ENCODE measurements at regions not wholly inside any gene's neighbourhood (a gene's known extent, or its start where the extent isn't known, plus 50 kb on each side); places are given as distances from the start of the nearest gene placed in this dataset.
A peak's percentile ranks its signal among the peaks of the same experiment; 100 is the strongest.

- H3K79me2 ChIP-seq (ENCODE audit: control insufficient read depth, insufficient read depth, low read length) = no peaks in the 10 kb centered on the region
- no peak overlapping the region for H4K8ac ChIP-seq (ENCODE audit: low read depth, low read length)
- DNase-seq = peak; percentile 77
- H3K36me3 ChIP-seq (ENCODE audit: control insufficient read depth, insufficient read depth, low read length) = no peaks in the 10 kb centered on the region
- H3K4me3 ChIP-seq (ENCODE audit: low read length) = no peak overlapping the region
- no peak overlapping the region for H4K5ac ChIP-seq (ENCODE audit: low read length)
- H3K56ac ChIP-seq (ENCODE audit: low read length) = no peak overlapping the region
- no peak overlapping the region for H2BK15ac ChIP-seq (replicated peaks; ENCODE audit: low read depth)
- H3K27me3 ChIP-seq (ENCODE audit: insufficient read depth, low read length, poor library complexity) = no peaks in the 10 kb centered on the region
- H3K23ac ChIP-seq (ENCODE audit: low read length) = no peak overlapping the region
- no peak overlapping the region for H3K18ac ChIP-seq (ENCODE audit: low read length)
- WGBS (ENCODE audit: extremely low coverage, insufficient coverage, low lambda C conversion rate) = no CpG with 5 or more reads among the region's 5 CpGs
- no peak overlapping the region for H3K4ac ChIP-seq (ENCODE audit: low read depth, low read length)
- H3K27ac ChIP-seq (ENCODE audit: low read depth, low read length) = no peak overlapping the region
- no peak overlapping the region for H2AK5ac ChIP-seq (ENCODE audit: low read length)
- H3K4me1 ChIP-seq (ENCODE audit: control insufficient read depth, low read depth, low read length) = peaks cover 15% of the 10 kb centered on the region
- H3K4me2 ChIP-seq (ENCODE audit: low read length) = no peak overlapping the region
- H2BK120ac ChIP-seq (ENCODE audit: low read depth, low read length) = no peak overlapping the region
- no peak overlapping the region for H2BK5ac ChIP-seq (ENCODE audit: low read length)
- H3K79me1 ChIP-seq (ENCODE audit: low read length) = no peaks in the 10 kb centered on the region
- no peak overlapping the region for H3K9ac ChIP-seq (ENCODE audit: low read length)
These were observed 369.0 kb downstream of the SV2B start for GRCh38 chr15:91468871-91469580.

- Histone ChIP-seq H3K23ac (ENCODE audit: low read length) (no peak overlapping the region), H3K79me2 (ENCODE audit: control insufficient read depth, insufficient read depth, low read length) (no peaks in the 10 kb centered on the region), H3K18ac (ENCODE audit: low read length) (no peak overlapping the region), H3K4me2 (ENCODE audit: low read length) (no peak overlapping the region), H4K5ac (ENCODE audit: low read length) (no peak overlapping the region), H3K56ac (ENCODE audit: low read length) (no peak overlapping the region), H3K27me3 (ENCODE audit: insufficient read depth, low read length, poor library complexity) (no peaks in the 10 kb centered on the region), H2BK5ac (ENCODE audit: low read length) (no peak overlapping the region), H4K8ac (ENCODE audit: low read depth, low read length) (no peak overlapping the region), H3K79me1 (ENCODE audit: low read length) (no peaks in the 10 kb centered on the region), H3K4ac (ENCODE audit: low read depth, low read length) (no peak overlapping the region), H3K9ac (ENCODE audit: low read length) (no peak overlapping the region), H3K4me3 (ENCODE audit: low read length) (no peak overlapping the region), H3K4me1 (ENCODE audit: control insufficient read depth, low read depth, low read length) (peaks cover 15% of the 10 kb centered on the region), H3K27ac (ENCODE audit: low read depth, low read length) (no peak overlapping the region), H3K36me3 (ENCODE audit: control insufficient read depth, insufficient read depth, low read length) (no peaks in the 10 kb centered on the region), H2BK120ac (ENCODE audit: low read depth, low read length) (no peak overlapping the region), H2AK5ac (ENCODE audit: low read length) (no peak overlapping the region), H2BK15ac (replicated peaks; ENCODE audit: low read depth) (no peak overlapping the region)
- no CpG with 5 or more reads among the region's 17 CpGs for WGBS (ENCODE audit: extremely low coverage, insufficient coverage, low lambda C conversion rate)
- DNase-seq = no peak
These were observed 369.8 kb downstream of the SV2B start for GRCh38 chr15:91469632-91470567.

- Histone ChIP-seq H3K27ac (ENCODE audit: low read depth, low read length) (no peak overlapping the region), H3K36me3 (ENCODE audit: control insufficient read depth, insufficient read depth, low read length) (no peaks in the 10 kb centered on the region), H3K4me1 (ENCODE audit: control insufficient read depth, low read depth, low read length) (peaks cover 12% of the 10 kb centered on the region), H3K18ac (ENCODE audit: low read length) (no peak overlapping the region), H3K79me2 (ENCODE audit: control insufficient read depth, insufficient read depth, low read length) (no peaks in the 10 kb centered on the region), H4K5ac (ENCODE audit: low read length) (no peak overlapping the region), H3K4ac (ENCODE audit: low read depth, low read length) (no peak overlapping the region), H2AK5ac (ENCODE audit: low read length) (no peak overlapping the region), H3K23ac (ENCODE audit: low read length) (no peak overlapping the region), H2BK5ac (ENCODE audit: low read length) (no peak overlapping the region), H3K4me3 (ENCODE audit: low read length) (no peak overlapping the region), H3K56ac (ENCODE audit: low read length) (no peak overlapping the region), H3K27me3 (ENCODE audit: insufficient read depth, low read length, poor library complexity) (no peaks in the 10 kb centered on the region), H2BK120ac (ENCODE audit: low read depth, low read length) (no peak overlapping the region), H2BK15ac (replicated peaks; ENCODE audit: low read depth) (no peak overlapping the region), H4K8ac (ENCODE audit: low read depth, low read length) (no peak overlapping the region), H3K9ac (ENCODE audit: low read length) (no peak overlapping the region), H3K4me2 (ENCODE audit: low read length) (no peak overlapping the region), H3K79me1 (ENCODE audit: low read length) (no peaks in the 10 kb centered on the region)
- DNase-seq = no peak
- no CpG with 5 or more reads among the region's 6 CpGs for WGBS (ENCODE audit: extremely low coverage, insufficient coverage, low lambda C conversion rate)
These were observed 371.4 kb downstream of the SV2B start for GRCh38 chr15:91471468-91471867.

GRCh38 chr15:91472316-91472756 lies 372.3 kb downstream of the SV2B start:
- no peak overlapping the region for H3K27ac ChIP-seq (ENCODE audit: low read depth, low read length)
- no peak overlapping the region for H2BK5ac ChIP-seq (ENCODE audit: low read length)
- no peak overlapping the region for H2BK120ac ChIP-seq (ENCODE audit: low read depth, low read length)
- H3K27me3 ChIP-seq (ENCODE audit: insufficient read depth, low read length, poor library complexity) = no peaks in the 10 kb centered on the region
- no peak overlapping the region for H3K23ac ChIP-seq (ENCODE audit: low read length)
- H3K4ac ChIP-seq (ENCODE audit: low read depth, low read length) = no peak overlapping the region
- no peaks in the 10 kb centered on the region for H3K36me3 ChIP-seq (ENCODE audit: control insufficient read depth, insufficient read depth, low read length)
- no peak overlapping the region for H3K9ac ChIP-seq (ENCODE audit: low read length)
- no peak for DNase-seq
- no peak overlapping the region for H4K5ac ChIP-seq (ENCODE audit: low read length)
- H2BK15ac ChIP-seq (replicated peaks; ENCODE audit: low read depth) = no peak overlapping the region
- no peak overlapping the region for H3K4me3 ChIP-seq (ENCODE audit: low read length)
- no peak overlapping the region for H3K56ac ChIP-seq (ENCODE audit: low read length)
- no CpG with 5 or more reads among the region's 3 CpGs for WGBS (ENCODE audit: extremely low coverage, insufficient coverage, low lambda C conversion rate)
- H4K8ac ChIP-seq (ENCODE audit: low read depth, low read length) = no peak overlapping the region
- no peak overlapping the region for H3K4me2 ChIP-seq (ENCODE audit: low read length)
- H2AK5ac ChIP-seq (ENCODE audit: low read length) = no peak overlapping the region
- H3K79me1 ChIP-seq (ENCODE audit: low read length) = no peaks in the 10 kb centered on the region
- H3K79me2 ChIP-seq (ENCODE audit: control insufficient read depth, insufficient read depth, low read length) = no peaks in the 10 kb centered on the region
- peaks cover 11% of the 10 kb centered on the region for H3K4me1 ChIP-seq (ENCODE audit: control insufficient read depth, low read depth, low read length)
- no peak overlapping the region for H3K18ac ChIP-seq (ENCODE audit: low read length)

GRCh38 chr15:91473894-91474545 lies 374.0 kb downstream of the SV2B start:
- H2BK5ac ChIP-seq (ENCODE audit: low read length) = no peak overlapping the region
- no peaks in the 10 kb centered on the region for H3K27me3 ChIP-seq (ENCODE audit: insufficient read depth, low read length, poor library complexity)
- H3K27ac ChIP-seq (ENCODE audit: low read depth, low read length) = no peak overlapping the region
- no peak overlapping the region for H2BK15ac ChIP-seq (replicated peaks; ENCODE audit: low read depth)
- no peaks in the 10 kb centered on the region for H3K79me1 ChIP-seq (ENCODE audit: low read length)
- H3K79me2 ChIP-seq (ENCODE audit: control insufficient read depth, insufficient read depth, low read length) = no peaks in the 10 kb centered on the region
- no peak overlapping the region for H3K23ac ChIP-seq (ENCODE audit: low read length)
- no peak overlapping the region for H4K5ac ChIP-seq (ENCODE audit: low read length)
- no peak overlapping the region for H2BK120ac ChIP-seq (ENCODE audit: low read depth, low read length)
- no CpG with 5 or more reads among the region's 3 CpGs for WGBS (ENCODE audit: extremely low coverage, insufficient coverage, low lambda C conversion rate)
- no peak overlapping the region for H3K18ac ChIP-seq (ENCODE audit: low read length)
- DNase-seq = no peak
- no peaks in the 10 kb centered on the region for H3K36me3 ChIP-seq (ENCODE audit: control insufficient read depth, insufficient read depth, low read length)
- H3K4ac ChIP-seq (ENCODE audit: low read depth, low read length) = no peak overlapping the region
- H3K9ac ChIP-seq (ENCODE audit: low read length) = no peak overlapping the region
- H3K4me1 ChIP-seq (ENCODE audit: control insufficient read depth, low read depth, low read length) = peaks cover 4% of the 10 kb centered on the region
- no peak overlapping the region for H4K8ac ChIP-seq (ENCODE audit: low read depth, low read length)
- no peak overlapping the region for H2AK5ac ChIP-seq (ENCODE audit: low read length)
- H3K4me2 ChIP-seq (ENCODE audit: low read length) = no peak overlapping the region
- H3K4me3 ChIP-seq (ENCODE audit: low read length) = no peak overlapping the region
- no peak overlapping the region for H3K56ac ChIP-seq (ENCODE audit: low read length)
